WTC11 (cell line): ENCODE measurements at regions not wholly inside any gene's neighbourhood (a gene's known extent, or its start where the extent isn't known, plus 50 kb on each side); places are given as distances from the start of the nearest gene placed in this dataset.

ENCODE experiments used
- ATAC-seq: fragments of 200-7000 bp; cut with Tn5 transposase; 2 replicates; pipeline ENCODE4 v1.10.0; 2021; ENCODE audit warnings: mild to moderate bottlenecking, moderate library complexity
- CTCF ChIA-PET: fragments of 300-600 bp; sonication (Branson Sonifier 250); formaldehyde crosslinking; loops from one replicate; lab custom pipeline; 2021; ENCODE audit warnings: antibody characterized with exemption; lab: Charles Lee
- POLR2A ChIA-PET: fragments of 350-600 bp; sonication (Branson Sonifier 250); formaldehyde crosslinking; loops from one replicate; lab custom pipeline; 2021; ENCODE audit warnings: antibody characterized with exemption; lab: Charles Lee
- DNase-seq: peaks from one replicate; pipeline ENCODE4 v3.0.0; 2021; ENCODE audit warnings: low spot score
- H3K27ac Mint-ChIP-seq: 2 replicates; pipeline ENCODE4 v1.8.0; 2021; ENCODE audit warnings: mixed read lengths
- H3K27me3 Mint-ChIP-seq: 2 replicates; pipeline ENCODE4 v1.8.0; 2021; ENCODE audit warnings: low read depth, mild to moderate bottlenecking, moderate library complexity, mixed read lengths
- H3K36me3 Mint-ChIP-seq: 2 replicates; pipeline ENCODE4 v1.8.0; 2021; ENCODE audit warnings: mixed read lengths
- H3K4me1 Mint-ChIP-seq: 2 replicates; pipeline ENCODE4 v1.8.0; 2022; ENCODE audit warnings: mixed read lengths
- H3K4me3 Mint-ChIP-seq: 2 replicates; pipeline ENCODE4 v1.8.0; 2021; ENCODE audit warnings: mild to moderate bottlenecking, moderate library complexity, mixed read lengths
- H3K9me3 Mint-ChIP-seq: 2 replicates; pipeline ENCODE4 v1.8.0; 2021; ENCODE audit warnings: mixed read lengths
- AFF4 ChIP-seq: sonication (generic); formaldehyde crosslinking; IDR thresholded peaks from 2 replicates; pipeline ENCODE4 v1.8.1; 2023; ENCODE audit warnings: mild to moderate bottlenecking, missing genetic modification reagents, borderline replicate concordance
- CREB1 ChIP-seq: sonication (generic); formaldehyde crosslinking; IDR thresholded peaks from 2 replicates; pipeline ENCODE4 v1.8.0; 2023; ENCODE audit warnings: mild to moderate bottlenecking, missing genetic modification reagents
- CTCF ChIP-seq: fragments of 200-600 bp; IDR thresholded peaks from 2 replicates; pipeline ENCODE4 v1.8.0; 2022; ENCODE audit warnings: antibody characterized with exemption
- E2F1 ChIP-seq: sonication (generic); formaldehyde crosslinking; IDR thresholded peaks from 2 replicates; pipeline ENCODE4 v1.8.0; 2022; ENCODE audit warnings: mild to moderate bottlenecking, missing genetic modification reagents
- E2F4 ChIP-seq: sonication (generic); formaldehyde crosslinking; IDR thresholded peaks from 2 replicates; pipeline ENCODE4 v1.8.1; 2022; ENCODE audit warnings: low read depth, mild to moderate bottlenecking, moderate library complexity, missing genetic modification reagents, borderline replicate concordance
- ESRRA ChIP-seq: sonication (generic); formaldehyde crosslinking; IDR thresholded peaks from 2 replicates; pipeline ENCODE4 v1.8.1; 2022; ENCODE audit warnings: mild to moderate bottlenecking, missing genetic modification reagents, borderline replicate concordance
- GABPB1 ChIP-seq: sonication (generic); formaldehyde crosslinking; IDR thresholded peaks from 2 replicates; pipeline ENCODE4 v1.8.1; 2023; ENCODE audit warnings: mild to moderate bottlenecking, missing genetic modification reagents
- GRHL2 ChIP-seq: fragments of 250-450 bp; sonication (Bioruptor Pico); IDR thresholded peaks from 2 replicates; pipeline ENCODE4 v1.8.0; 2022; ENCODE audit warnings: mild to moderate bottlenecking, moderate library complexity; ENCODE audit not compliant: insufficient replicate concordance, severe bottlenecking
- HMGA2 ChIP-seq: fragments of 250-450 bp; sonication (Bioruptor Pico); IDR thresholded peaks from 2 replicates; pipeline ENCODE4 v1.4.0; 2021; ENCODE audit warnings: mild to moderate bottlenecking, moderate library complexity
- HMGXB4 ChIP-seq: sonication (generic); formaldehyde crosslinking; IDR thresholded peaks from 2 replicates; pipeline ENCODE4 v1.8.1; 2023; ENCODE audit warnings: mild to moderate bottlenecking, moderate library complexity, missing genetic modification reagents
- IRF1 ChIP-seq: sonication (generic); formaldehyde crosslinking; IDR thresholded peaks from 2 replicates; pipeline ENCODE4 v1.8.0; 2023; ENCODE audit warnings: missing genetic modification reagents
- JUN ChIP-seq: sonication (generic); formaldehyde crosslinking; IDR thresholded peaks from 2 replicates; pipeline ENCODE4 v1.8.0; 2023; ENCODE audit warnings: mild to moderate bottlenecking, missing genetic modification reagents
- MAX ChIP-seq: sonication (generic); formaldehyde crosslinking; IDR thresholded peaks from 2 replicates; pipeline ENCODE4 v1.8.0; 2022; ENCODE audit warnings: mild to moderate bottlenecking, missing genetic modification reagents
- NFE2L1 ChIP-seq: sonication (generic); formaldehyde crosslinking; IDR thresholded peaks from 2 replicates; pipeline ENCODE4 v1.8.1; 2023; ENCODE audit warnings: missing genetic modification reagents
- NFYB ChIP-seq: sonication (generic); formaldehyde crosslinking; conservative IDR thresholded peaks from 2 replicates; pipeline ENCODE4 v1.8.0; 2022; ENCODE audit warnings: low read depth, missing genetic modification reagents
- NR3C1 ChIP-seq: sonication (generic); formaldehyde crosslinking; conservative IDR thresholded peaks from 2 replicates; pipeline ENCODE4 v1.8.1; 2023; ENCODE audit warnings: low read depth, mild to moderate bottlenecking, missing genetic modification reagents
- PRRX2 ChIP-seq: fragments of 250-450 bp; sonication (Bioruptor Pico); IDR thresholded peaks from 2 replicates; pipeline ENCODE4 v1.8.0; 2021; ENCODE audit warnings: mild to moderate bottlenecking
- SMAD3 ChIP-seq: sonication (generic); formaldehyde crosslinking; IDR thresholded peaks from 2 replicates; pipeline ENCODE4 v1.8.0; 2022; ENCODE audit warnings: missing genetic modification reagents, mild to moderate bottlenecking, borderline replicate concordance
- SOX15 ChIP-seq: fragments of 250-450 bp; sonication (Bioruptor Pico); IDR thresholded peaks from 2 replicates; pipeline ENCODE4 v1.9.0; 2021; ENCODE audit warnings: mild to moderate bottlenecking
- SP1 ChIP-seq: sonication (generic); formaldehyde crosslinking; conservative IDR thresholded peaks from 2 replicates; pipeline ENCODE4 v1.8.1; 2022; ENCODE audit warnings: missing genetic modification reagents
- TCF7 ChIP-seq: sonication (generic); formaldehyde crosslinking; IDR thresholded peaks from 2 replicates; pipeline ENCODE4 v1.8.0; 2022; ENCODE audit warnings: mild to moderate bottlenecking, low read depth, missing genetic modification reagents, moderate library complexity
- TEAD1 ChIP-seq: sonication (generic); formaldehyde crosslinking; IDR thresholded peaks from 2 replicates; pipeline ENCODE4 v1.8.0; 2022; ENCODE audit warnings: mild to moderate bottlenecking, missing genetic modification reagents
- ZBTB21 ChIP-seq: sonication (generic); formaldehyde crosslinking; IDR thresholded peaks from 2 replicates; pipeline ENCODE4 v1.8.1; 2023; ENCODE audit warnings: mild to moderate bottlenecking, missing genetic modification reagents, borderline replicate concordance
- ZNF138 ChIP-seq: sonication (generic); formaldehyde crosslinking; conservative IDR thresholded peaks from 2 replicates; pipeline ENCODE4 v1.8.1; 2022; ENCODE audit warnings: mild to moderate bottlenecking, moderate library complexity, missing genetic modification reagents
- ZNF219 ChIP-seq: sonication (generic); formaldehyde crosslinking; IDR thresholded peaks from 2 replicates; pipeline ENCODE4 v1.8.0; 2023; ENCODE audit warnings: missing genetic modification reagents, mild to moderate bottlenecking, borderline replicate concordance
- ZNF232 ChIP-seq: sonication (generic); formaldehyde crosslinking; IDR thresholded peaks from 2 replicates; pipeline ENCODE4 v1.8.0; 2022; ENCODE audit warnings: mild to moderate bottlenecking, missing genetic modification reagents

GRCh38 chr1:224545571-224545970, 70.5 kb upstream of the CNIH3 start:
- CTCF ChIA-PET, result no interaction called here
- no peak for TF ChIP-seq SP1
- no peak for TF ChIP-seq SOX15 (CRISPR knock-in tag)
- TF ChIP-seq NFE2L1 (CRISPR knock-in tag), result no peak
- TF ChIP-seq ZNF232 (CRISPR knock-in tag), result no peak
- TF ChIP-seq TEAD1, result no peak
- TF ChIP-seq NR3C1, result no peak
- TF ChIP-seq ZNF219 (CRISPR knock-in tag), result no peak
- no peak for TF ChIP-seq IRF1 (CRISPR knock-in tag)
- no peak for TF ChIP-seq E2F1 (CRISPR knock-in tag)
- no peak for TF ChIP-seq GRHL2 (CRISPR knock-in tag)
- no peak for TF ChIP-seq TCF7 (CRISPR knock-in tag)
- no peak for TF ChIP-seq AFF4
- no peak for TF ChIP-seq HMGXB4 (CRISPR knock-in tag)
- no peak for TF ChIP-seq SMAD3
- no peak for TF ChIP-seq NFYB (CRISPR knock-in tag)
- TF ChIP-seq ZBTB21 (CRISPR knock-in tag), result no peak
- no peak for TF ChIP-seq CREB1 (CRISPR knock-in tag)
- TF ChIP-seq ESRRA (CRISPR knock-in tag), result no peak
- TF ChIP-seq ZNF138 (CRISPR knock-in tag), result no peak
- no peak overlapping the region for H3K4me3 Mint-ChIP-seq
- H3K4me1 Mint-ChIP-seq, result peaks cover 8% of the 10 kb centered on the region
- H3K27ac Mint-ChIP-seq, result no peak overlapping the region
- ATAC-seq (no peak), DNase-seq (no peak)
- POLR2A ChIA-PET, result no interaction called here
- H3K27me3 Mint-ChIP-seq, result peaks cover 8% of the 10 kb centered on the region
- peaks cover 15% of the 10 kb centered on the region for H3K9me3 Mint-ChIP-seq
- no peaks in the 10 kb centered on the region for H3K36me3 Mint-ChIP-seq

- ATAC-seq, result no peak
- no peaks in the 10 kb centered on the region for H3K36me3 Mint-ChIP-seq
- no peak for DNase-seq
- peaks cover 9% of the 10 kb centered on the region; the same call in 1 of the 2 replicates for H3K9me3 Mint-ChIP-seq
- H3K27ac Mint-ChIP-seq, result no peak overlapping the region
- no peak overlapping the region for H3K4me3 Mint-ChIP-seq
- ChIA-PET CTCF (no interaction called here), POLR2A (no interaction called here)
- no peaks in the 10 kb centered on the region for H3K4me1 Mint-ChIP-seq
- H3K27me3 Mint-ChIP-seq, result peaks cover 6% of the 10 kb centered on the region
- TF ChIP-seq MAX, result no peak
- no peak for TF ChIP-seq NFE2L1 (CRISPR knock-in tag)
- no peak for TF ChIP-seq PRRX2
- TF ChIP-seq NFYB (CRISPR knock-in tag), result no peak
- TF ChIP-seq CTCF, result no peak
- TF ChIP-seq HMGA2 (CRISPR knock-in tag), result no peak
- TF ChIP-seq JUN (CRISPR knock-in tag), result no peak
- no peak for TF ChIP-seq E2F4
- no peak for TF ChIP-seq GABPB1 (CRISPR knock-in tag)
- TF ChIP-seq SP1, result no peak
- TF ChIP-seq CREB1 (CRISPR knock-in tag), result no peak
Measured at GRCh38 chr1:224548676-224549075, 67.4 kb upstream of the CNIH3 start.
